ENCODE measurements at regions not wholly inside any gene's neighbourhood (a gene's known extent, or its start where the extent isn't known, plus 50 kb on each side); places are given as distances from the start of the nearest gene placed in this dataset.
"Not testable (repeated sequence)": the region's sequence is repeated elsewhere in the genome, so short reads cannot be mapped to it uniquely, and the experiment has no call there.

DNA sequence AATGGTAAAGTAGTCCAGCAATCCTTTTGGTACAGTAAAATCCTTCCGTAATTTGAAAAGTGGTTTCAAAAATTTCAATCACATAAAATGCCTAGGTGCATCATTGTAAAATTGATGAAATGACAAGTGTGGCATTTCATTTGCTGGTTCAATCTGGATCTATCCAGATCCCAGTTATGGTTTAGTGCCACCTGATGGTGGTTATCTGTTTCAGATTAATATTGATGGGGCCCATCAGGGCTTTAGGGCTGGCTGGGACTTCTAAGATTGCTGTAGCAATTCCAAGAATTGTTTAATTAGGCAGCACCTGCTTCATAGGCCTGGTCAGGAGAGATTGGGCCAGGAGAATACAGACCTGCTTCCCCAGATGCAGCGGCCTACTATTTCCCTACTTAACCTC, 55.5 kb upstream of the PIK3C3 start:
- Mint-ChIP-seq H3K4me3 (no peak overlapping the region), H3K9me3 (no peaks in the 10 kb centered on the region), H3K36me3 (ENCODE audit: insufficient read depth) (no peaks in the 10 kb centered on the region), H3K4me1 (no peaks in the 10 kb centered on the region), H3K27ac (ENCODE audit: low read depth) (no peak overlapping the region), H3K27me3 (peaks cover 18% of the 10 kb centered on the region)
- DNase-seq (ENCODE audit: low spot score in 2 of 2): no peak
- no peak for ATAC-seq (replicated peaks; ENCODE audit: extremely low read depth, poor library complexity, severe bottlenecking)

DNA sequence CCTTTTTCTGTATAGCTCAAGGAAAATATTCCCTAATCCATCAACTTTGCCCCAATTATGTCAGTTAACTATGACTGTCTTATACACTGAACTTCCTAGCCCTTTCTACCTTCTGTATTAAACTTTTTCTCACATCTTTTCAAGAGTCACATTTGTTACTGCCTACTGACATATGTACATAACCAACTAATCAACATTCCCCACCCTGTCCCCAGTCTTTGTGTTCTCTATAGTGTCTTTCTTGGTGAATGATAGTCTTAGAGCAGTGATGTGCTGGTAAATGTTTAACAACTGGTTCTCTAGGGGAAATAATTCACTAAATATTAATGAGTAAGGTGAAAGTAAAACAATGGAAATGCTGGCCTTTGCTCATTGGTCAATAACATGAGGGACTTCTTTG, 61.6 kb upstream of the PIK3C3 start:
- DNase-seq (ENCODE audit: low spot score in 2 of 2) (no peak), ATAC-seq (replicated peaks; ENCODE audit: extremely low read depth, poor library complexity, severe bottlenecking) (no peak)
- H3K4me1 Mint-ChIP-seq: no peaks in the 10 kb centered on the region
- H3K9me3 Mint-ChIP-seq: no peaks in the 10 kb centered on the region
- no peak overlapping the region for H3K4me3 Mint-ChIP-seq
- no peaks in the 10 kb centered on the region for H3K36me3 Mint-ChIP-seq (ENCODE audit: insufficient read depth)
- H3K27ac Mint-ChIP-seq (ENCODE audit: low read depth): no peak overlapping the region
- H3K27me3 Mint-ChIP-seq: peaks cover 26% of the 10 kb centered on the region

DNA sequence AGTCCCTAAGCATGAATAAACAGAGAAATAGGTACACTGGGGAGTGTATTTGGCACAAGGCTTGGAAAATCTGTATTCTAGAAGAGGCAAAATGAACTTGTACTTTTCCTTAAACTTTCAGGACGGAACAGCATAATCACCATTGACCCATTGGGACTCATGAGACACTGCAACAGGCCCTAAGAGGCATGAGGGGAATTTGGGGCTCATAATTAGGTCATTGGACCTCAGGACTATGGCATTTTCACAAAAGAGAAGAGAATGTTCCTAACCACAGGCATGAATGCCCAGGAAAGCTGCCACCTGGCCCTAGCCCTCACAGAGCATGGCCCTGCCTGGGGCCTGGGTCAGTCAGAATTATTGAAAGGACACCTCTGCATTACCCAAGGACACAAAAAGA, 67.9 kb upstream of the PIK3C3 start:
- Mint-ChIP-seq H3K36me3 (ENCODE audit: insufficient read depth) (no peaks in the 10 kb centered on the region), H3K27me3 (no peaks in the 10 kb centered on the region), H3K9me3 (no peaks in the 10 kb centered on the region), H3K4me1 (no peaks in the 10 kb centered on the region), H3K27ac (ENCODE audit: low read depth) (no peak overlapping the region), H3K4me3 (no peak overlapping the region)
- ATAC-seq (replicated peaks; ENCODE audit: extremely low read depth, poor library complexity, severe bottlenecking): no peak
- DNase-seq (ENCODE audit: low spot score in 2 of 2): no peak

DNA sequence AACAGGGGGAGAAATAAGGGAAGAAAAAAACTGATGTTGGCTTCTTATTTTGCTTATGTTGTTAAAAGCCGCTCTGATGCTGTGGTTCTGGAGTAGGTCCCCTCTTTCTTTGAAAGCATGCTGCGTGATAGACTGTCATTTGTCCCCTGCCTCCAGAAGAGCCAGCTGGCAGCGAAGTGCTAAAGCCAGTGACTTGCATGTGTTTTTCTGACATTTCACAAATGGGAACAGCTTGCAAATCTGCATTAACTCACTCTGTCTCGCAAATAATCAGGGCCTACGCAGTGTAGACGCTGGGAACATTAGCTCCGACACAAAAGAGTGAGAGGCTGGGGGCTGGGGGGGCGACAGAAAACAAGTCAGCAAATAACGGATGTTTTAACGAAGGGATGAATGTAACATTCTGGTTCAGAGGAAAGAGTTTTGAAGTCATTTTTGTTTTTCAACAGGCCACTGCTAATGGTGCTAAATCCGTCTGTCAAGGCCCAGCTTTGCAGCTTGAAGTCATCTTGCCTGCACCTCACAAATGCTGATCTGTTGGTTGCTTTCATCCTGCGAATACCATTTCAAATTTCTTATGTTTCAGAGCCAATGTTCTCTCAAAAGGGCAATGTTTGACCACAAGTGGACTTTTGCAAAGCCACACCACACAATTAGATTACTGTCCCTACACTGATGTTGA, 68.8 kb upstream of the PIK3C3 start:
- Mint-ChIP-seq H3K27ac (ENCODE audit: low read depth) (no peak overlapping the region), H3K36me3 (ENCODE audit: insufficient read depth) (no peaks in the 10 kb centered on the region)
- no peak for ATAC-seq (replicated peaks; ENCODE audit: extremely low read depth, poor library complexity, severe bottlenecking)

DNA sequence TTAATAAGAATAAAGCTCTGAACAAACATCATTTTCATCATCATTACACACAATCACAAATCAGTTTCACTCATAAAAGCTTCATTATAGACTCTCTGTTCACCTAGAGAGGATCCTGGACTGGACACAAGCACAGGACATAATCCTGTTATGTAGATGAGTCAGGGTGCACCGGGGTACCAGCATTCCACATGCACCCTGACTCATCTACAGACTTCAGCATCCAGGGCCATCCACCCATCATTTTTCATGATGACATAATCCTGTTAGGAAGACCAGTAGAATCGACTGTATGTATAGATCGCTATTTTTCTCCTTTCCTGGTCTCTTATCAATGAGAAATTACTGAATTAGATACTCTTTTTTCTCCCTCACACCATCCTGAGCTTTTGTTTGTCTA, 73.7 kb upstream of the PIK3C3 start:
- DNase-seq (ENCODE audit: low spot score in 2 of 2) (no peak), ATAC-seq (replicated peaks; ENCODE audit: extremely low read depth, poor library complexity, severe bottlenecking) (no peak)
- Mint-ChIP-seq H3K27ac (ENCODE audit: low read depth) (no peak overlapping the region), H3K27me3 (no peaks in the 10 kb centered on the region), H3K4me1 (no peaks in the 10 kb centered on the region), H3K9me3 (no peaks in the 10 kb centered on the region), H3K4me3 (no peak overlapping the region), H3K36me3 (ENCODE audit: insufficient read depth) (no peaks in the 10 kb centered on the region)

More for the DNA sequence above, 68.8 kb upstream of the PIK3C3 start:
- H3K9me3 Mint-ChIP-seq: no peaks in the 10 kb centered on the region
- no peak for DNase-seq (ENCODE audit: low spot score in 2 of 2)
- no peaks in the 10 kb centered on the region for H3K27me3 Mint-ChIP-seq
- H3K4me3 Mint-ChIP-seq: no peak overlapping the region
- H3K4me1 Mint-ChIP-seq: no peaks in the 10 kb centered on the region

DNA sequence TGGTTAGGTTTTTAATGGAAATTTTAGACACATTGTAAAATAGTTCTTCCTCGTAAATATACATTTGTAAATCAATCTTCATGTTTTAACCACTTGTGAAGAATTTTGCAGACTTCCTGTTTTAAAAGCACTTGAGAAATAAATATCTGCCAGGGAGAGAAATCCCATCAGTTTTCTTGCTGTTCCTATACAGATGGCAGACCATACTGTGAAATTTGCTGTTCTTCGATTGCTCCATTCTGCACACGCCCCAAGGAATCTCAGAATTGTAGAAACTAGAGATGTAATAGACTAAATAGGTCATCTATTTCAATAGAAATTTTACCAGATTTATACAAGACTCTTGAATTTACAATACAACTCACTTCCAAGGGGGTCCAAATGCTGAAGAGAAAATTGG, 75.8 kb upstream of the PIK3C3 start:
- H3K27me3 Mint-ChIP-seq: no peaks in the 10 kb centered on the region
- H3K27ac Mint-ChIP-seq (ENCODE audit: low read depth): no peak overlapping the region
- H3K36me3 Mint-ChIP-seq (ENCODE audit: insufficient read depth): no peaks in the 10 kb centered on the region

DNA sequence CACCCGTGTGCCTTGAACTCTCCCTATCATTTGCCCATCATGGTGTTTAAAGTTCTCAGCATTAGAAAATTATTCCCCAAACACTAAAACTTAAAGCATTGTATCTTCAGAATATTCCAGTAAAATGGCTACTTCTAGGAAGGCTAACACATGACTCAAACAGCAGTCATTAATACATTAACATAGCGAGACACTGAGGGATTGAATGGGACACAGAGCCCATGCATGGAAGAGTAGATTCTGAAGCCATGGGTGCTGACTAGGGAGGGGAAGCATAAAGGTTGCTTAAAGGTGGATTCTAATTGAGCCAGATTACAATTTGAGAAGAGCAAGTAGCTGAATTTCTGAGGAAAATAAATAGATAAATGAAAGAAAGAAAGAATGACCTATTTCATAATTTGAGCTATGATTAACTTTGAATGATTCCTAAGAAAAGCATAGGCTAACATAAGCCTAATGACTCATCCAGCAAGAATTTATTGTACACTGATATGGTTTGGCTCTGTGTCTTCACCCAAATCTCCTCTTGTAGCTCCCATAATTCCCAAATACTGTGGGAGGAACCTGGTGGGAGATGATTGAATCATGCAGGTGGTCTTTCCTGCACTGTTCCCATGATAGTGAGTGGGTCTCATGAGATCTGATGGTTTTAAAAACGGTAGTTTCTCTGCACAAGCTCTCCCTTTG, 79.8 kb upstream of the PIK3C3 start:
- Mint-ChIP-seq H3K27ac (ENCODE audit: low read depth) (no peak overlapping the region), H3K9me3 (no peaks in the 10 kb centered on the region), H3K4me3 (no peak overlapping the region), H3K27me3 (no peaks in the 10 kb centered on the region), H3K4me1 (no peaks in the 10 kb centered on the region), H3K36me3 (ENCODE audit: insufficient read depth) (no peaks in the 10 kb centered on the region)
- ATAC-seq (replicated peaks; ENCODE audit: extremely low read depth, poor library complexity, severe bottlenecking) (no peak), DNase-seq (ENCODE audit: low spot score in 2 of 2) (no peak)

More for the DNA sequence above, 75.8 kb upstream of the PIK3C3 start:
- ATAC-seq (replicated peaks; ENCODE audit: extremely low read depth, poor library complexity, severe bottlenecking) (no peak), DNase-seq (ENCODE audit: low spot score in 2 of 2) (no peak)
- Mint-ChIP-seq H3K4me3 (no peak overlapping the region), H3K9me3 (no peaks in the 10 kb centered on the region), H3K4me1 (no peaks in the 10 kb centered on the region)

DNA sequence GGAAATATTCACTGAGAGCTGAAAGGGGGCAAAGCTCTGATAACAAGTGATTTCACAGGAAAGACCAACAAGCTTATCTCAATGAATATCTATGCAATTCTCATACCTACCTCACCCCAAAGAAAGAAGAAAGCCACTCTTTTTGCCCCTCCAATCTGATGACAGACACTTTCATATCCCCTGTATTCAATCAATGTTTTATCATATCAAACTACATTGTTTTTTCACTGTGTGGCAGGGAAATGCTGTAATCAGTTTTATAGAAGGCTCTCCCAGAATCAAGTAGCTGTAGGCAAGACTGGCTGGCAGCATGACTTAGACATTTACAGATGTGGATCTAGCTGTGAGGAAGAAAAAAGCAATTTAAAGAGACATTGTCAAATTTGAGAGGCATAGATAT, 81.3 kb upstream of the PIK3C3 start:
- Mint-ChIP-seq H3K27ac (ENCODE audit: low read depth) (no peak overlapping the region), H3K4me1 (no peaks in the 10 kb centered on the region), H3K4me3 (no peak overlapping the region), H3K27me3 (no peaks in the 10 kb centered on the region), H3K9me3 (no peaks in the 10 kb centered on the region), H3K36me3 (ENCODE audit: insufficient read depth) (no peaks in the 10 kb centered on the region)
- ATAC-seq (replicated peaks; ENCODE audit: extremely low read depth, poor library complexity, severe bottlenecking) (no peak), DNase-seq (ENCODE audit: low spot score in 2 of 2) (no peak)

DNA sequence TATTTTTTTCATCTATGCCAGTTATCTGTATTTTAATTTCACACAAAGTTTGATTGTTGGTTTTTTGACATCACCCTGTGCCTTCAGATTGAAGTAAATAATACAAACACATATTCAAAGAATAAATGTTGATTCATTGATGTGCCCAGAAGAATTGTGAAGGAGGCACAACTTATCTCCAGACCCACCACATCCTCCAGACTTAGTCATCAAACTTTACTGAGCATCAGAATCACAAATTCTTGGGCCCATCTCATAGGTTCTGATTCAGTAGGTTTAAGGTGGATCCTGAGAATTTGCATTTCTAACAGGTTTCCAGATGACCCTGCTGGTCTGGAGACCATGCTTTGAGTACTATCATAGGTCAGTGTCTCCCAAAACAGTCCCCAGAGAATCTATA, 82.8 kb upstream of the PIK3C3 start:
- ATAC-seq (replicated peaks; ENCODE audit: extremely low read depth, poor library complexity, severe bottlenecking) (no peak), DNase-seq (ENCODE audit: low spot score in 2 of 2) (no peak)
- Mint-ChIP-seq H3K27me3 (no peaks in the 10 kb centered on the region), H3K4me3 (no peak overlapping the region), H3K4me1 (no peaks in the 10 kb centered on the region), H3K27ac (ENCODE audit: low read depth) (no peak overlapping the region), H3K36me3 (ENCODE audit: insufficient read depth) (no peaks in the 10 kb centered on the region), H3K9me3 (no peaks in the 10 kb centered on the region)

DNA sequence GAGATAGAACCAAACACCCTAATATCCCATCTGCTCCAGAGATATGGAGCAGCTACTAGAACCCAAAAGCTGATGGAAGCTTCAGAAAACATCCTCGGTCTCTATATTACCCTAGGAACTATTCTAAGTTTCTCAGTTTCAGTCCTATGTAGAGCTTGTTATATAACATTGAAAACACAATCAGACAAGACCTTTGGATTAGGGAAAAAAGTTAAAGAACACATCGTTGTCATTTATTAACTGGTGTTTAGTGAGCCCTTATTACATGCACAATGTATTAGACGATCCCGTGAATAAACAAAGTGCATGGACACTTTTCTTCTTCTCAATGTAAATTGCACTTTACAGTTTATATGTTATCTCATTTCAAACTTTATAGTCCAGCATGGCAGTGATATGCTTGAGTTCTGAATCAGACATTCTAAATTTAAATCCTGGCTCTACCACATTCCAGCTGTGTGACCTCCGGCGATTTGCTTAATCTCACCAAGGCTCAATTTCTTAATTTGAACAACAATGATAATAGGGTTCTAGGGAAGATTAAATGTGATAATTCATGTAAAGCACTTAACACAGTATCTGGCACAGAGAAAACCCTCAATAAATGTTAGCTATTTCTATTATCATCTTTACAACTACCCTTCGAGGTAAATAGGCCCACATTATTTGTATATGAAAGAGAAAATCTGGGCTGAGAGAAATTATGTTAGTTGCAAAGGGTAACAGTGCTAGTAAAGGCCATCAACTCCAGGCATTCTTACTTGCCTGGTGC, 83.6 kb upstream of the PIK3C3 start:
- Mint-ChIP-seq H3K4me1 (no peaks in the 10 kb centered on the region), H3K27me3 (no peaks in the 10 kb centered on the region), H3K4me3 (no peak overlapping the region), H3K27ac (ENCODE audit: low read depth) (no peak overlapping the region), H3K9me3 (no peaks in the 10 kb centered on the region), H3K36me3 (ENCODE audit: insufficient read depth) (no peaks in the 10 kb centered on the region)
- ATAC-seq (replicated peaks; ENCODE audit: extremely low read depth, poor library complexity, severe bottlenecking) (no peak), DNase-seq (ENCODE audit: low spot score in 2 of 2) (no peak)

DNA sequence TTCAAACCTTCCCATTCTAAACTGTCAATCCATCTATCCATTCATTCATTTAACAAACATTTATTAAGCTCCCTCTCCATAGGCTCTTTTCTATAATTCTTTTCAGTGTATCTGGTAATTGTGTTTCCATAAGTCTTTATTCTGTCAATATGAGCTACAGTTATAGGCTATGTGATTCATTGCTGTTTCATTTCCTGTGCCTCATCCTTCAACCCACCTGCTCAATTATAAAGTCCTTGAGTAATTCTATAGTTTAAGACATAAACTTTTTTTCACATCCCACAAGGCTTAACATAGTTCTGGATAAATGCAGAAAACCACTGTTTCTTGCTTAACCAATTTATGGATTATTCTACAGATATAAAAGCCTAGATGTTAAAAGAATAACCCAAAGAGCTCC, 84.2 kb upstream of the PIK3C3 start:
- ATAC-seq (replicated peaks; ENCODE audit: extremely low read depth, poor library complexity, severe bottlenecking) (no peak), DNase-seq (ENCODE audit: low spot score in 2 of 2) (no peak)
- no peaks in the 10 kb centered on the region for H3K36me3 Mint-ChIP-seq (ENCODE audit: insufficient read depth)
- no peak overlapping the region for H3K4me3 Mint-ChIP-seq
- H3K4me1 Mint-ChIP-seq: no peaks in the 10 kb centered on the region
- no peaks in the 10 kb centered on the region for H3K27me3 Mint-ChIP-seq
- no peaks in the 10 kb centered on the region for H3K9me3 Mint-ChIP-seq
- no peak overlapping the region for H3K27ac Mint-ChIP-seq (ENCODE audit: low read depth)

DNA sequence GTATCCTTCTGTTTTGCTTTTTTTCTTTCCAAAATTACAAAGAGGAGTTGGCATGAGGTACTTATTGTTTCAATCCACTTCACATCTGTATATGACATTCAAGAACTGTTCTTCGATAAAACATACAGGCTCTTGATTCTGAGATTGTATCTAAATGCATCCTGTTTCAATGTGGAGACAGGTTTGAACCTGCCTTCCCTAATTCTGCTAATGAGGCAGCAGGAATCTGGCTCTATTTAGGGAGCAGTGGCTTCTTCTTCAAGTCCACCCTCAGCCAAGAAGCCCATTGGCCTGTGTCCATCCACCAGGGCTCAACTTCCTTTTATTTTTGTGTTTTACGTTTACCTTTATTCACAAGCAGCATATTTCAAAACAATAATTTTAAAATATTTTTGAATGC, 84.8 kb upstream of the PIK3C3 start:
- Mint-ChIP-seq H3K9me3 (no peaks in the 10 kb centered on the region), H3K27me3 (no peaks in the 10 kb centered on the region), H3K4me1 (no peaks in the 10 kb centered on the region), H3K36me3 (ENCODE audit: insufficient read depth) (no peaks in the 10 kb centered on the region), H3K4me3 (no peak overlapping the region), H3K27ac (ENCODE audit: low read depth) (no peak overlapping the region)
- no peak for ATAC-seq (replicated peaks; ENCODE audit: extremely low read depth, poor library complexity, severe bottlenecking)
- DNase-seq (ENCODE audit: low spot score in 2 of 2): no peak

DNA sequence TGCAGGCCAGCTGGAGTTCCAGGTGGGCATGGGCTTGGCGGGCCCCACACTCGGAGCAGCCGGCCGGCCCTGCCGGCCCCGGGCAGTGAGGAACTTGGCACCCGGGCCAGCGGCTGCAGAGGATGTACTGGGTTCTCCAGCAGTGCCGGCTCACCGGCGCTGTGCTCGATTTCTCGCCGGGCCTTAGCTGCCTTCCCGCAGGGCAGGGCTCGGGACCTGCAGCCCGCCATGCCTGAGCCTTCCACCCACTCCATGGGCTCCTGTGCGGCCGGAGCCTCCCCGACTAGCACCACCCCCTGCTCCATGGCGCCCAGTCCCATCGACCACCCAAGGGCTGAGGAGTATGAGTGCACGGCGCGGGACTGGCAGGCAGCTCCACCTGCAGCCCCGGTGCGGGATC, 89.2 kb upstream of the PIK3C3 start:
- H3K36me3 Mint-ChIP-seq (ENCODE audit: insufficient read depth): not testable (repeated sequence)

More for the DNA sequence above, 89.2 kb upstream of the PIK3C3 start:
- not testable (repeated sequence) for H3K9me3 Mint-ChIP-seq; DNase-seq (ENCODE audit: low spot score in 2 of 2); ATAC-seq (replicated peaks; ENCODE audit: extremely low read depth, poor library complexity, severe bottlenecking); H3K27me3 Mint-ChIP-seq; H3K4me3 Mint-ChIP-seq; H3K4me1 Mint-ChIP-seq; H3K27ac Mint-ChIP-seq (ENCODE audit: low read depth)

All from central memory CD8-positive, alpha-beta T cell (primary cell).